SIG-M5 treated with dmso at 0.1 percent for 504 hours (cell line): ENCODE measurements at regions not wholly inside any gene's neighbourhood (a gene's known extent, or its start where the extent isn't known, plus 50 kb on each side); places are given as distances from the start of the nearest gene placed in this dataset.

Source experiments
- DNase-seq: peaks from one replicate; lab custom pipeline; 2025; ENCODE audit not compliant: unreplicated experiment; lab: John Stamatoyannopoulos, UW

DNA sequence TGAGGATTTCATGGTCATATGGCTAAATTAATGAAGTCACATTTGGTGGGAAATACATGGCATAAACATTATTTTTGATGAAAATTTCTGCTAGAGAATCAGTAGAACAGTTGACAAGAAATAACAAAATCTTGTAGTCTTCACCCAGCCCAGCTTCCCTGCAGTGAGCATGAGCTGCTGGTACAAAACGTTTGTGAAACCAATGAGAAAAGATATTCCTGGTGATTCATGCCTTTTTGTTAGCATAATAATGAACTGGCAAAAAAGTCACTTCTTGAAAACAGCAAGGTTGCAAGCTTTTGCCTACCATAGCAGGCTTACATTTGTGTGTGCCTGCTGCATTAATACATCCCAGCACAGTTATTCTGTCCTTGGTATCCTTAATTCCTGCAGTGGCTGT is 475.9 kb upstream of the HTR2A start:
- no peak for DNase-seq

DNA sequence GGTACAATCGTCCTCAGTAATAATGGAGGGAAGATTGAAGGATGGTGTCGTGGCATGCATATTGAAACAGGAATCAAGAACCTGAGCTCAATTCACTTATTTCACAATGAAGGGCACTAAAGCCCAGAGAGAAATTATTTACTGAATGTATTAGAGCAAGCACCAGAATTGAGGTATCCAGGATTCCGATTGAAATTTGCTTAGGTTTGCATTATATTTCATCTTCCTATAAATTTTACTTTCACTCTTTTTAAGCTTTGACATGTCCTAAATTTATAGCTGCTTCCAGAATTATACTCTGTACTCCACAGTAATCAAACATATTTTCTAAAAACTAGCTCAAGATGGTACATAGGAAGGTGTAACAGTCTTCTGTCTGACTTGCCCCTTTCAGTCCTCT is 454.9 kb upstream of the HTR2A start:
- DNase-seq, result no peak

DNA sequence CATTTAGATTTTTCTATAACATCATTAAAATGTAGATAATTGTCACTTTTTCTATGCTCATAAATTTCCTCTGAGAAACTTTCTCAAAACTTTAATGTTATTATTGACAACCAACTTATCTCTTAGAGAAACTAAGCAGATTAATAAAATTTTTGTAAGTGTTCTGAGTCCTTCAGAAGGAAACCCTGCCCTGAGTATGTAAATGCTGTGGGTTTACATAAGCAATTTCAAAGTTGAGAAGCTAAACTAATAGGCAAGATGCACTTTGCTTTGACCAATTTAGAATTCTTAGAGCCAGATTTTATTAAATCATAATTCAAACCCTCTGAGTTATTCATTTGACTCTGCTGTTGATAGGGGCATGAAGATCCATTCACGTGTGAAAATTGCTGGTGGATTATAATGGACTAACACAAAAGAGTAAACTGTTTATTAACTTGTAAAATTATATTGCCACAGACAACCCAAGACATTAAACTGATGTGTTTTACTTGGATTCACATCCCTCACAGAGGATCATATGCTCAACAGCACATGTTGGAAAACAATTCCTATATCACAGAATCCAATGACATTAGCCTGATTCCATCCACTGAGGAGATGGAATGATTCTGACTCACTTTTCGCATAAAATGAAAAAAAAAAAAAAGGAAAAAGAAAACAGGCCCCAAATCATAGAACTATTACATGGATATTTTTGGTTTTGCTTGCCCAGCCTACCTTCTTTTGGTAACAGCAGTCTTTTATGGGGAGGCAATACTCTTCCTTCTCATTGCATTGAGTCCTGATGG is 453.7 kb upstream of the HTR2A start:
- no peak for DNase-seq

DNA sequence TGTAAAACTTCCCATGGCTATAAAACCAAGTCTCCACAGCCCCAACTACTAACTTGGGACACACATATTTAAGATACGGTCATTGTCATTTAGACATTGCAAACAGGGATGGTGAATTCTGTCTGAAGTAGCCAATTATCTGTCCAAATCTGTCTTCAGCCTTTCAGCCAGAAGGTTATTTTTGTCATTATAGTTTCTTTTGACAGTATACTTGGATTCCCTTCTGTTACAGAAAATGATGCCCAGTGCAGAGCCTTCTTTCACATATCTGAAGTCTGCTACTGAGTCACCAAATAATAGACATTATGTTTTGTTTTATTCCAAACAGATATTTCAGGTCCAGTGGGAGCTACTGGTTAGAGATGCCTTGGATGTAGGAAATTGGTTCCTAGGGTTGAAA is 452.4 kb upstream of the HTR2A start:
- no peak for DNase-seq

DNA sequence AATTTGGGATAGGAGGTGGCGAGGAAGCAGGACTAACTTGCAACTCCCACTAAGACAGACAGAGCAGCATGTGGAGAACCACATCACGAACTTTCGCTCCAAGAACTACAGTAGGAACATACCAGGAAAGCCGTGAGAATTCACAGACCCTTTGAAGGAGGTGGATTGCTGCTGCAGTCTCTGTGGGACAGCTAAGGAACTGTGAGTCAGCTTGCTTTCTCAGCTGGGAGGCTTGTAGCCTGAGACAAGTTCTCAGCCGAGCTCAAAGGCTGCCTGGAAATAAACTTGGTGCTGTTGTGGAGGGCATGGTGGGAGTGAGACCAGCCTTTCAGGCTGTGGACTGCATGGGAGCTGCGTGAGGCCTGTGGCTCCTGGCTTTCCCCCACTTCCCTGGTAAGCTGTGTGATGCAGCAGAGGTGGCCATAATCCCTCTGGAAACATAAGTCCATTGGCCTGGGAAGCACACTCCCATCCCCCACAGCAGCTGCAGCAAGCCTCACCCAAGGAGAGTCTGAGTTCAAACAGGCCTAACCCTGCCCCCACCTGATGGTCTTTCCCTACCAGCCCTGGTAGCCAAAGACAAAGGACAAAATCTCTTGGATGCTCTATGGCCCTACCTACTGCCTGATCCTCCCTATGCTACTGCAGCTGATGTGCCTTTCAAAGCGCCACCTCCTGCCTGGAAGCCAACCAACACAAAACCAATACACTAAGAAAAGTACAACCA is 441.1 kb upstream of the HTR2A start:
- no peak for DNase-seq

DNA sequence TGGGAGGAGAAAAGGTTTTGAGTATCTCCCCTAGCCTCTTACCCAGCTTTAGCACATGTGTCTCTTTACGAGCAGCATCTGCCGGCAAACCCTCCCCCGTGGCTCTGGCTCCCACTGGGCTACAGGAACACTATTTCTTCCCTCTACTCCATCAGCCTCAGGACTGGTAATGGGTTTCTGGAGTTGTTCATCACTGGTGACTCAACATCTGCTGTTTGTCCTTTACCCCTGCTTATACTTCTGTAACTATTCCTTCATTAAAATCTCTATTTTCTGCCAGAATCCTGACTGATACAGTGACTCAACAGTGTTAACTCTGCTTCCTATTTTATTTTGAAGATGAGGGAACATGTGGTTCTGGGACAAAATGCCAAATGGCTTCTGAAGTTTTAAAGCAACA is 437.3 kb upstream of the HTR2A start:
- no peak for DNase-seq

DNA sequence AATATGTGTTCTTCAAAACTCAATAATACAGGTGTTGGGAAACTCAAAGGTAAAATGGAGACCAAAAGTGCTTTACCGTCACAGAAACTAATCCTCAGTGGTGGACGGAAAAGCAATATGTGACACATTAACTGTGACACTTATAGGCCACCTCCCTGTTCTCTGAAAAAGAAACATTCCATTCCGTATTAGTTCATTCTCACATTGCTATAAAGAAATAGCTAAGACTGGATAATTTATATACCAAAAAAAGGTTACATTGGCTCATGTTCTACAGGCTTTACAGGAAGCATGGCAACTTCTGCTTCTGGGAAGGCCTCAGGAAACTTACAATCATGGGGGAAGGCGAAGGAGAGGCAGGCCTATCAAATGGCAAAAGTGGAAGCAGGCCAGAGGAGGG is 435.3 kb upstream of the HTR2A start:
- DNase-seq, result no peak

DNA sequence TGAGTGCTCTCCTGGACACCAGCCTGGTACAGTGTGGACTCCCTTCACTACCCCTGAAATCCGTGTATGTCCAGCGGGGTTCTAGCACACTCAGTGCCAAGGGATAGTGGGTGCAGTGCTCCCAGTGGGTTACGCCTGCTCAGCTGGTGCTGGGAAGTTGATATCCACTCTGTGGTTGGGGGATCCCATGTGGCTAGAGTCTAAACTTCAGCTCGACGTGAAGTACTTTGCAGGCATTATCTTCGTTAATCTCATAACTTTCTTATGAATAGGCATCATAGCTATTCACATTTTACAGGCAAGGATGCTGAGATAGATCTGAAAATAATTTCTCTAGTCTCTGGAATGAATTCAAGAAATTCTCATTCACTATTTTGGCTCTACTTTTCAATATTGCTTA is 433.2 kb upstream of the HTR2A start:
- DNase-seq, result no peak

DNA sequence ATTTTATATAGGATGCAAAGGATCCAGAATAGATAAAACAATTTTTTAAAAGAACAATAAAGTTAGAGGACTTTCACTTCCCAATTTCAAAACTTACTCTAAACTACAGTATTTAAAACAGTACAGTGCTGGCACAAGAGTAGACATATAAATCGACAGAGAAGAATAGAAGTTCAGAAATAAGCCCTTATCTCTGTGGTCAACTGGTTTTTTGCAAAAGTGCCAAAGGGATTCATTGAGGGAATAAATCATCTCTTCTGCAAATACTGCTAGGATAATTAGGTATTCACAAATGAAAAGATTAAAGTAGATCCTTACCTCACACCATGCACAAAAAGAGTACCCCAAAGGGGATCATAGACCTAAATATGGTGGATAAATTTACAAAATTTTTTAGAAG is 431.0 kb upstream of the HTR2A start:
- no peak for DNase-seq

DNA sequence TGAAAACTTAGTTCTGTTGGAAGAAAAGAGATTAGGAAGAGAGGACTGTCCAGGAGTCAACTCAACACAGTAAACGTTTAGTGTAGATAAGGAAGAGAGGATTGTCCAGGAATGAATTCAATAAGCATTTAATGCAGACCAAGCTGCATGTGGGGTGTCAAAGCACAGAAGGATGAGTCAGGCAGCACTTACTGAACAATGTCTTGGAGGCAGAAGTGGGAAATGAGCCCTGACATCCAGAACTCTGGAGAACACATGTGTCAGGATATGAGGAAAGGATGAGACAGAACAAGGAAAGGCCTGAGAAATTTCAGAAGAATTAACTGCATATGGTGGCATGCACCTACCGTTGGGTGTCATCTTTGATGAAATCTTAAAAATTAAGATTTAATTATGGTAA is 429.2 kb upstream of the HTR2A start:
- DNase-seq, result no peak

DNA sequence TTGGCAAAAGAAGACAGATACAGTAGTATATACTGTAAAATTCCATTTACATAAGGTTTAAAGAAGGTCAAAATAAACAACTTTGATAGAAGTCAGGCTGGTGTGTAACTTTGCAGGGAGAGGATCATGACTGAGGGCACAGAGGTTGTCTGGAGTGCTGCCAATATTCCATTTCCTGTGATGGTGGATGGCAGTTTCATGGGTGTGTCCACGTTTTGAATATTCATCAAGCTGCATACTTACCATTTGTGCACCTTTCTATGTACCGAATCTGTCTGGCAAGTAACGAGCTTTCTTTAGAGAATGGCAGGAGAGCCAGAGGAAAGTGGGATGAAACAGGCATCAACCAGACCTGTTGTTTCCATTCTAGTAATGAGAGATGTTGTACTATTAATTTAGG is 420.5 kb upstream of the HTR2A start:
- DNase-seq, result no peak

DNA sequence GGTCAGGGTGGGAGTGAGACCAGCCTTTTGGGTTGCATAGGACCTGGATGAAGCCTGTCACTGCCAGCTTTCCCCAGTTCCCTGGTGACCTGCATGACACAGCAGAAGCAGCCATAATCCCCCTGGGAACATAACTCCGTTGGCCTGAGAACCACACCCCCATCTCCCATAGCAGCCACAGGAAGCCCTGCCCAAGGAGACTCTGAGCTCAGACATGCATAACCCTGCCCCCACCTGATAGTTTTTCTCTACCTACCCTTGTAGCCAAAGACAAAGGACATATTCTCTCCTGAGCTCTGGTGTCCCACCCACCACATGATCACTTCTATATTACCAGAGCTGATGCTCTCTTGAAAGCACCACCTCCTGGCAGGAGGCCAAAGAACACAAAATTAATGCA is 413.5 kb upstream of the HTR2A start:
- no peak for DNase-seq

DNA sequence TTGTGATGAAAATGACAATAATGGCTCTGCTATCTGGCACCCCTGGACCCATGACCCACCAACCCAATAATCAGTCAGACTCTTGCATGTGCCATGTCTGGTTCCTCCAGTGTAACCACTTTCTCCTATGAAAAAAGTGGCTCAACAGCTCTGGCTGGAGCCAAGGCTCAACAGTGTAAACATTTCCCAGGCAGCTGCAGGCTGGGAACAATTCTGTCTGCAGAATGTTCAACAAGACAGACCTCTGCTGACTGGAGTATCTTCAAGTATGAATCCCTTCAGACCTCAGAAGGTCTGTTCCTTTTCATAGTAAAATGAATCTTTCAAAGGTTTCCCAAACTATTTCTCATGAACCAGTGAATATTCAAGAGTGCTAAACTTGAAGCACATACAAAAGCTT is 410.1 kb upstream of the HTR2A start:
- no peak for DNase-seq

DNA sequence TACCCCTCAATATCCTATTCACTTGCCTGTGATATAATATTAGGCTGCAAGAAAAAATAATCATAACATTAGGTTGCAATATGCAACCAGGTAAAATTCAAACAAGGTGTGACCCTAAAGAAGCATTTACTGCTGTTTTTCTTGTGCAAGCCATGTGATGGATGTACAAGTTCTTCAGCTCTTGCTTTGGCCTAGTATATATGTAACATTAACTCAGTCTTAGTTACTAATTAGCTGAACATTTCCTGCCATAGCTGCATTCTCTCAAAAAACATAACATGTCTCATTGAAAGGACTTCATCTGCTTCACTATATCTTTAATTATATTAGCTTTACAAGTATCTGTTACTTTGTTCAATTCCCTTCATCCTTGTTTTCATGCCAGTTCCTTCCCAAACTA is 406.8 kb upstream of the HTR2A start:
- no peak for DNase-seq

DNA sequence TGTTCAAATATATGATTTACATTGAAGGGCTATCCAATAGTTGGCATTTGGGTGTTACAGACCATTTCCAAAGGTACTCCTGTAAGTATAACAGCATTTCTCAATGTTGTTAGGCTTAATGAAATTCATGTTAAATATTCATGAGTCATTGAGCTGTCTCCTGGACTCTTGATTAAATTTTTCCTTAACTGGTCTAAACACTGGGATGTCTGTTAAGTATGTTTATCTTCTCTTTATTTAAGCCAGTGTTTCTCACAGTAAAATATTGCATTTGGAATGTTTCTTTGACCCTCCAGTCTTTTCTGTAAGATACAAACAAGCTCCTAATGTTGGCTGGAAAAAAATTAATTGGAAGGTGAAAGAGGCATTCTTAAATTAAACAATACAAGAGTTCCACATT is 402.5 kb upstream of the HTR2A start:
- no peak for DNase-seq

DNA sequence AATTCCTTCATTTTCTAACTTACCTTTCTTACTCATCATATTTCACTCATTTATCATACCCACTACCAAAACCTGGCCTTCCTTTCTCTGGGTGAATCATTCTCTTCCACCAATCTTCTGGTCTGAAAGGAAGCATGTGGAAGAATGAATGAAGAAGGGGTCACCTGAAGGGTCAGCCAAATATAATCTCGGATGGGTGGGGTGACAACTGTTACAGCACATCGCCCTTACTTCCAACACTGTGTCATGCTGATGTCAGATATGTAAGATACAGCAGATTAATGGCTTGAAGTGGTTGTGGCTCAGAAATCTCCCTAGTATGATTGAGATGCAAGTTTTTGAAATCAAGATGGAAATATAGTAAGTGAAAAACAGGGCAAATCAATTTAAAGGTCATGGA is 401.7 kb upstream of the HTR2A start:
- no peak for DNase-seq

DNA sequence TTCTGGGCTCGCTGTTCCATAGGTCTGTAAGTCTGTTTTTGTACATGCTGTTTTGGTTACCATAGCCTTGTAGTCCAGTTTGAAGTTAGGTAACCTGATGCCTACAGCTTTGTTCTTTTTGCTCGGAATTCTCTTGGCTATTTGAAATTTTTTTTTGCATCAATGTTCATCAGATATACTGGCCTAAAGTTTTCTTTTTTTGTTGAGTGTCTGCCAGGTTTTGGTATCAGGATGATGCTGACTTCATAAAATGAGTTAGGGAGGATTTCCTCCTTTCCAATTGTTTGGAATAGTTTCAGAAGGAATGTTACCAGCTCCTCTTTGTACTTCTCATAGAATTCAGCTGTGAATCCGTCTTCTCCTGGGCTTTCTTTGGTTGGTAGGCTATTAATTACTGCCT is 397.8 kb upstream of the HTR2A start:
- DNase-seq, result no peak

DNA sequence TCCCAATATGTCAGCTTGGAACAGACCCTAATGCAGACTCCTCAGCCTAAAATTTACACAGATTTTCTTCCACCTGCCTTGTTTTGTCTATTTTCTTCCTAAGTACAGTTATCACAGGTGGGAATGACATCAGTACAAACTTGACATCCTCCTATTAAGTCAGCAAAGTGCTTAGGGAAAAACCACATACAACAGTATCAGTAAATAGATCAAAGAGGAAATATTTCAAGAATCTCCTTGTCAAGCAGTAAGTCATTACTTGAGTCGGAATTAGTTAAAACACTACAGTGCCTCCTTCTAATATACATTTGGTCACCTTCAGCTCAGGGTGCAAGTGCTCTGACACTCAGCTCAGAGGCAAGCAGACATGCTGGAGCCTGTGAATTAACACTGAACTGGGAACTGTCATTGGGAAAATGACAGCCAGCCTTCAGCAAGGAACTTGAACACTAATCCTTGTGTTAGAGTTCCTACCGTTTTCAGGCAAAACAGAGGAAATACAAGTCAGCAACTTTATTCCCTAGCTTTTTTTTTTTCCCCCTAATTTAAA is 394.3 kb upstream of the HTR2A start:
- DNase-seq, result no peak

DNA sequence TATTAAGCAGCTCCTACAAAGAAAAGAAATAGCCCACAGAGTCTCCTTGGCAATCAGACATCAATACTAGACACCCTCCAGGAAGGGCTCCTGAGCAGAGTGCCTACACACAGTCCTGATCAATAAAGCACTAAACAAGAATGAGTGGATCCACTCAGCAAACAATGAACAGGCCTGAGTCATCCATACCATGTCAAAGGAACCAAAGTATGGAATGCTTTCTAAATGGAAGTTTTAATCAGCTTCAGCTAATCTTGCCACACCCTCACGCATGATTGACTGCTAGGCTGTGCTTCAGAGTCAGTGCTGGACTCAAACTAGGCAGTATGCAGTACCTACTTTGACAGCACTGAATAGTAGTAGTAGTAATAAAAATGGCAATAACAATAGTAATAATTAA is 392.7 kb upstream of the HTR2A start:
- DNase-seq, result no peak

DNA sequence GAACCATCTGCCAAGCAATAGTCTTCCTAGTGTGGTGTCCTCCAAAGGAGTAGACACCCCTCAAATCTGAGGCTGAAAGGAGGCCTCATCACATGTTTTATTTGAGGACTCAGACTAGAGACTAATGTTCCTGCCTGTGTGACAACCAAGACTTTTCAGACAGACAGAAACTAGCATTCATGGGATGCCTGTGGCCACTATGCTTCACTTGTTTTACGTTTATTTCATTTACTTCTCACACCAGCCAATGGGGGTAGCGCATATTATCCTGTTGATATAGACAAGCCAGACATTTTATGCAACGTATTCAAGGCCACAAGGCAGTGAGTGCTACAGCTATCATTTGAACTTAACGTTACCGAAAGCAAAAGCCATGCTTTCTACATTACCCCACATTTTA is 391.7 kb upstream of the HTR2A start:
- no peak for DNase-seq

DNA sequence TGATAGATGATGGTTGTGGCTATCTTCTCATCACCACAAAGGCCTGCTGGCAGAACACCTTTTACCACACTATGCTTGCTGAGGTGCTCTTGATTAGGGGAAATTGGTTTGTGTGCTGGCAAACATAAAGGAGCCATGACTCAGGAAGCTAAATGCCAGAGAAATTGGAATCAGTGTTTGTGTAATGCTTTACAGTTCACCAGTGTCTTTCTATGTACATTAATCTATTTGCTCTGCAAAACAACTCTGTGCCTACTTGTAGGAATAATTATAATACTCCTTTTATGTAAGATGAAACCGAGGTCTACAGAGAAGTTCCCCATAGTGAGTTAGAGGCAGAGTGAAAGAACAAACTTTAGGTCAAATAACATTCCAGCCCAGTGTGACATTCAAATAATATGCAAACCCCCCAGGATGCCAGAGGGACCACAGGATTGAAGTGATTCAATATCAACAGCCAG is 390.5 kb upstream of the HTR2A start:
- DNase-seq, result no peak

DNA sequence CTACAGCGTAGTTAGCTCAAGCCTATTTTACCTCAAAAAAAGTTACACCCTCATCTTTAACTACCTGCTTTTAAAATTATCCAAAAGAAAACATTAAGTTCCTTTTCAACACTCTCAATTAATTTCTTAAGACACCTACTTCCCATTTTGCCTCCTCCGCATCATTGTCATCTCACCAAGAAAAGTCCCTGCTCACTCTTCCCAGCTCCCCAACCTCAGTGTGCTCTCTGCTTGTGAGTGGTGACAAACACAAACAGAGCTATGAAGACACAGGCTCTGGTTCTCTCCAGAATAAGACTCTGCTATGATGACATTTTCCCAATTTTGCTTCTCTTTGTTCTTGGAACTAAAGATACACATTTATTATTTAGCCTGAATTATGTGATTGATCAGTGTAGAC is 385.1 kb upstream of the HTR2A start:
- DNase-seq, result no peak
